Left ventricle myocardium superior (tissue), 1 donor: ENCODE measurements at regions not wholly inside any gene's neighbourhood (a gene's known extent, or its start where the extent isn't known, plus 50 kb on each side); places are given as distances from the start of the nearest gene placed in this dataset.

Experiments used
- ATAC-seq: fragments of 200-7000 bp; cut with Tn5 transposase; one replicate; pipeline ENCODE4 v1.9.1; 2020; ENCODE audit warnings: mild to moderate bottlenecking, moderate library complexity
- DNase-seq: peaks from one replicate; pipeline ENCODE4 v3.0.0-alpha.2; 2020
- intact Hi-C: fragments of 100-400 bp; cut with micrococcal nuclease; formaldehyde crosslinking; loops from one replicate; pipeline ENCODE4 v1.11.0; 2022
- donor health status: DM: no; HTN: yes; CAD: no; lungs with severe emphysema.

- ATAC-seq: no peak
- intact Hi-C loops: no loop called here
- no peak for DNase-seq
These were observed 549.2 kb upstream of the BTBD3 start for GRCh38 chr20:11368499-11368898.

GRCh38 chr20:11368965-11369711 lies 548.6 kb upstream of the BTBD3 start:
- ATAC-seq (no peak), DNase-seq (no peak)
- intact Hi-C loops: no loop called here

GRCh38 chr20:11371831-11372230 lies 545.9 kb upstream of the BTBD3 start:
- DNase-seq (no peak), ATAC-seq (no peak)
- intact Hi-C loops: no loop called here

GRCh38 chr20:11372876-11373790 lies 544.6 kb upstream of the BTBD3 start:
- ATAC-seq (no peak), DNase-seq (no peak)
- intact Hi-C loops: no loop called here

- intact Hi-C loops: no loop called here
- ATAC-seq (no peak), DNase-seq (no peak)
These were observed 542.4 kb upstream of the BTBD3 start for GRCh38 chr20:11375335-11375734.

- DNase-seq (no peak), ATAC-seq (no peak)
- intact Hi-C loops: no loop called here
These were observed 541.7 kb upstream of the BTBD3 start for GRCh38 chr20:11375966-11376365.

GRCh38 chr20:11376420-11376819 lies 541.3 kb upstream of the BTBD3 start:
- DNase-seq: no peak
- ATAC-seq: no peak
- intact Hi-C loops: no loop called here

- ATAC-seq (no peak), DNase-seq (no peak)
- intact Hi-C loops: no loop called here
These were observed 540.7 kb upstream of the BTBD3 start for GRCh38 chr20:11376998-11377397.

- no peak for ATAC-seq
- no peak for DNase-seq
- intact Hi-C loops: no loop called here
These were observed 539.9 kb upstream of the BTBD3 start for GRCh38 chr20:11377761-11378160.

GRCh38 chr20:11378252-11378651 lies 539.4 kb upstream of the BTBD3 start:
- no peak for ATAC-seq
- no peak for DNase-seq
- intact Hi-C loops: no loop called here

- ATAC-seq (no peak), DNase-seq (no peak)
- intact Hi-C loops: no loop called here
These were observed 538.3 kb upstream of the BTBD3 start for GRCh38 chr20:11379257-11380011.

- DNase-seq (no peak), ATAC-seq (no peak)
- intact Hi-C loops: no loop called here
These were observed 537.4 kb upstream of the BTBD3 start for GRCh38 chr20:11380283-11380682.

GRCh38 chr20:11387189-11387754 lies 530.4 kb upstream of the BTBD3 start:
- intact Hi-C loops: no loop called here
- ATAC-seq (no peak), DNase-seq (no peak)

- ATAC-seq (no peak), DNase-seq (no peak)
- intact Hi-C loops: no loop called here
These were observed 528.5 kb upstream of the BTBD3 start for GRCh38 chr20:11389186-11389585.

GRCh38 chr20:11391591-11391990 lies 526.1 kb upstream of the BTBD3 start:
- intact Hi-C loops: no loop called here
- ATAC-seq: no peak
- DNase-seq: no peak

GRCh38 chr20:11394145-11394833 lies 523.4 kb upstream of the BTBD3 start:
- DNase-seq (no peak), ATAC-seq (no peak)
- intact Hi-C loops: no loop called here

- intact Hi-C loops: no loop called here
- ATAC-seq (no peak), DNase-seq (no peak)
These were observed 522.1 kb upstream of the BTBD3 start for GRCh38 chr20:11395581-11395980.

GRCh38 chr20:11401988-11402387 lies 515.7 kb upstream of the BTBD3 start:
- no peak for DNase-seq
- no peak for ATAC-seq
- intact Hi-C loops: no loop called here

- no peak for ATAC-seq
- intact Hi-C loops: no loop called here
These were observed 514.0 kb upstream of the BTBD3 start for GRCh38 chr20:11403711-11404110.

More at GRCh38 chr20:11403711-11404110, 514.0 kb upstream of the BTBD3 start:
- DNase-seq: no peak
